ENCODE measurements at regions not wholly inside any gene's neighbourhood (a gene's known extent, or its start where the extent isn't known, plus 50 kb on each side); places are given as distances from the start of the nearest gene placed in this dataset.
A peak's percentile ranks its signal among the peaks of the same experiment; 100 is the strongest.

GRCh38 chr18:40962784-40963183, 992.2 kb upstream of the PIK3C3 start:
- Histone ChIP-seq H3K27ac (ENCODE audit: low read depth, low read length) (no peak overlapping the region), H3K4me1 (ENCODE audit: control insufficient read depth, insufficient read depth, low read length) (no peaks in the 10 kb centered on the region), H3K9me3 (ENCODE audit: control insufficient read depth, insufficient read depth, low read length) (no peaks in the 10 kb centered on the region), H3K36me3 (ENCODE audit: control insufficient read depth, insufficient read depth, low read length) (no peaks in the 10 kb centered on the region), H3K4me3 (ENCODE audit: low read depth, low read length) (no peak overlapping the region), H3K27me3 (ENCODE audit: control insufficient read depth, insufficient read depth, low read length) (no peaks in the 10 kb centered on the region)
- WGBS (ENCODE audit: insufficient coverage), result no CpG with 5 or more reads among the region's 1 CpG
- no peak for DNase-seq (ENCODE audit: low read depth in 4 of 6, low spot score in 6 of 6)

GRCh38 chr18:40957533-40958070, 997.4 kb upstream of the PIK3C3 start:
- no peaks in the 10 kb centered on the region for H3K27me3 ChIP-seq (ENCODE audit: control insufficient read depth, insufficient read depth, low read length)
- DNase-seq (ENCODE audit: low read depth in 4 of 6, low spot score in 6 of 6), result no peak
- no peak overlapping the region for H3K27ac ChIP-seq (ENCODE audit: low read depth, low read length)
- no peaks in the 10 kb centered on the region for H3K36me3 ChIP-seq (ENCODE audit: control insufficient read depth, insufficient read depth, low read length)
- H3K9me3 ChIP-seq (ENCODE audit: control insufficient read depth, insufficient read depth, low read length), result peaks cover 2% of the 10 kb centered on the region
- H3K4me3 ChIP-seq (ENCODE audit: low read depth, low read length), result no peak overlapping the region
- WGBS (ENCODE audit: insufficient coverage), result no CpG with 5 or more reads among the region's 2 CpGs
- H3K4me1 ChIP-seq (ENCODE audit: control insufficient read depth, insufficient read depth, low read length), result no peaks in the 10 kb centered on the region

GRCh38 chr18:40956213-40956612, 998.8 kb upstream of the PIK3C3 start:
- Histone ChIP-seq H3K4me3 (ENCODE audit: low read depth, low read length) (no peak overlapping the region), H3K27me3 (ENCODE audit: control insufficient read depth, insufficient read depth, low read length) (no peaks in the 10 kb centered on the region), H3K9me3 (ENCODE audit: control insufficient read depth, insufficient read depth, low read length) (peaks cover 2% of the 10 kb centered on the region), H3K4me1 (ENCODE audit: control insufficient read depth, insufficient read depth, low read length) (no peaks in the 10 kb centered on the region), H3K36me3 (ENCODE audit: control insufficient read depth, insufficient read depth, low read length) (no peaks in the 10 kb centered on the region), H3K27ac (ENCODE audit: low read depth, low read length) (no peak overlapping the region)
- no peak for DNase-seq (ENCODE audit: low read depth in 4 of 6, low spot score in 6 of 6)
- no CpG with 5 or more reads among the region's 1 CpG for WGBS (ENCODE audit: insufficient coverage)

GRCh38 chr18:40955351-40955750, 999.7 kb upstream of the PIK3C3 start:
- Histone ChIP-seq H3K27ac (ENCODE audit: low read depth, low read length) (no peak overlapping the region), H3K36me3 (ENCODE audit: control insufficient read depth, insufficient read depth, low read length) (no peaks in the 10 kb centered on the region), H3K4me3 (ENCODE audit: low read depth, low read length) (no peak overlapping the region), H3K9me3 (ENCODE audit: control insufficient read depth, insufficient read depth, low read length) (peaks cover 2% of the 10 kb centered on the region), H3K27me3 (ENCODE audit: control insufficient read depth, insufficient read depth, low read length) (no peaks in the 10 kb centered on the region), H3K4me1 (ENCODE audit: control insufficient read depth, insufficient read depth, low read length) (no peaks in the 10 kb centered on the region)
- DNase-seq (ENCODE audit: low read depth in 4 of 6, low spot score in 6 of 6), result no peak
- WGBS (ENCODE audit: insufficient coverage), result no CpG with 5 or more reads among the region's 2 CpGs

GRCh38 chr18:40949114-40949950, 1005.7 kb upstream of the PIK3C3 start:
- peaks cover 6% of the 10 kb centered on the region for H3K4me1 ChIP-seq (ENCODE audit: control insufficient read depth, insufficient read depth, low read length)
- no peak overlapping the region for H3K4me3 ChIP-seq (ENCODE audit: low read depth, low read length)
- peaks cover 2% of the 10 kb centered on the region for H3K9me3 ChIP-seq (ENCODE audit: control insufficient read depth, insufficient read depth, low read length)
- H3K27me3 ChIP-seq (ENCODE audit: control insufficient read depth, insufficient read depth, low read length), result no peaks in the 10 kb centered on the region
- H3K27ac ChIP-seq (ENCODE audit: low read depth, low read length), result no peak overlapping the region
- 73% methylated on average over 10 of the region's 10 CpGs for WGBS (ENCODE audit: insufficient coverage)
- no peaks in the 10 kb centered on the region for H3K36me3 ChIP-seq (ENCODE audit: control insufficient read depth, insufficient read depth, low read length)
- no peak for DNase-seq (ENCODE audit: low read depth in 4 of 6, low spot score in 6 of 6)

- no CpG with 5 or more reads among the region's 2 CpGs for WGBS (ENCODE audit: insufficient coverage)
- H3K4me1 ChIP-seq (ENCODE audit: control insufficient read depth, insufficient read depth, low read length), result peaks cover 4% of the 10 kb centered on the region
- DNase-seq (ENCODE audit: low read depth in 4 of 6, low spot score in 6 of 6), result no peak
- H3K27me3 ChIP-seq (ENCODE audit: control insufficient read depth, insufficient read depth, low read length), result no peaks in the 10 kb centered on the region
- no peak overlapping the region for H3K27ac ChIP-seq (ENCODE audit: low read depth, low read length)
- H3K9me3 ChIP-seq (ENCODE audit: control insufficient read depth, insufficient read depth, low read length), result no peaks in the 10 kb centered on the region
- H3K4me3 ChIP-seq (ENCODE audit: low read depth, low read length), result no peak overlapping the region
- H3K36me3 ChIP-seq (ENCODE audit: control insufficient read depth, insufficient read depth, low read length), result no peaks in the 10 kb centered on the region
These were observed 1010.5 kb upstream of the PIK3C3 start for GRCh38 chr18:40944576-40944975.

GRCh38 chr18:40939656-40940515, 1015.1 kb upstream of the PIK3C3 start:
- WGBS (ENCODE audit: insufficient coverage), result 62% methylated on average over 29 of the region's 31 CpGs
- H3K27ac ChIP-seq (ENCODE audit: low read depth, low read length), result no peak overlapping the region
- H3K36me3 ChIP-seq (ENCODE audit: control insufficient read depth, insufficient read depth, low read length), result no peaks in the 10 kb centered on the region
- DNase-seq (ENCODE audit: low read depth in 4 of 6, low spot score in 6 of 6), result peak in 5 of 6 donors; percentile 11 to 93 (median 32)
- H3K4me1 ChIP-seq (ENCODE audit: control insufficient read depth, insufficient read depth, low read length), result peaks cover 3% of the 10 kb centered on the region
- H3K9me3 ChIP-seq (ENCODE audit: control insufficient read depth, insufficient read depth, low read length), result no peaks in the 10 kb centered on the region
- H3K27me3 ChIP-seq (ENCODE audit: control insufficient read depth, insufficient read depth, low read length), result no peaks in the 10 kb centered on the region
- no peak overlapping the region for H3K4me3 ChIP-seq (ENCODE audit: low read depth, low read length)

- no peak for DNase-seq (ENCODE audit: low read depth in 4 of 6, low spot score in 6 of 6)
- no CpG with 5 or more reads among the region's 2 CpGs for WGBS (ENCODE audit: insufficient coverage)
- no peaks in the 10 kb centered on the region for H3K36me3 ChIP-seq (ENCODE audit: control insufficient read depth, insufficient read depth, low read length)
These were observed 1016.4 kb upstream of the PIK3C3 start for GRCh38 chr18:40938615-40939014.

GRCh38 chr18:40937386-40937785, 1017.6 kb upstream of the PIK3C3 start:
- no peaks in the 10 kb centered on the region for H3K27me3 ChIP-seq (ENCODE audit: control insufficient read depth, insufficient read depth, low read length)
- no peak overlapping the region for H3K4me3 ChIP-seq (ENCODE audit: low read depth, low read length)
- H3K27ac ChIP-seq (ENCODE audit: low read depth, low read length), result no peak overlapping the region
- DNase-seq (ENCODE audit: low read depth in 4 of 6, low spot score in 6 of 6), result no peak
- peaks cover 3% of the 10 kb centered on the region for H3K4me1 ChIP-seq (ENCODE audit: control insufficient read depth, insufficient read depth, low read length)
- H3K9me3 ChIP-seq (ENCODE audit: control insufficient read depth, insufficient read depth, low read length), result no peaks in the 10 kb centered on the region
- no peaks in the 10 kb centered on the region for H3K36me3 ChIP-seq (ENCODE audit: control insufficient read depth, insufficient read depth, low read length)
- WGBS (ENCODE audit: insufficient coverage), result no CpG with 5 or more reads among the region's 2 CpGs

More at GRCh38 chr18:40938615-40939014, 1016.4 kb upstream of the PIK3C3 start:
- Histone ChIP-seq H3K27me3 (ENCODE audit: control insufficient read depth, insufficient read depth, low read length) (no peaks in the 10 kb centered on the region), H3K4me3 (ENCODE audit: low read depth, low read length) (no peak overlapping the region), H3K9me3 (ENCODE audit: control insufficient read depth, insufficient read depth, low read length) (no peaks in the 10 kb centered on the region), H3K4me1 (ENCODE audit: control insufficient read depth, insufficient read depth, low read length) (peaks cover 3% of the 10 kb centered on the region), H3K27ac (ENCODE audit: low read depth, low read length) (no peak overlapping the region)
